Thyroid gland (tissue), 4 donors: ENCODE measurements at regions not wholly inside any gene's neighbourhood (a gene's known extent, or its start where the extent isn't known, plus 50 kb on each side); places are given as distances from the start of the nearest gene placed in this dataset.

Experiments used
- CTCF ChIP-seq, 6 experiments: fragments of 200-600 bp in 3 of 6; fragments of 450-650 bp in 3 of 6; sonication (generic) in 3 of 6; IDR thresholded peaks; one replicate each; pipeline ENCODE4 v1.5.1; 2016 to 2019; ENCODE audit warnings: antibody characterized with exemption in 6 of 6, mild to moderate bottlenecking in 2 of 6, inconsistent platforms in 1 of 6, moderate library complexity in 1 of 6
- POLR2A ChIP-seq, 2 donors: fragments of 450-650 bp; IDR thresholded peaks; one replicate each; pipeline ENCODE4 v1.6.1; 2017; ENCODE audit warnings: antibody characterized with exemption in 2 of 2, mild to moderate bottlenecking in 2 of 2, moderate library complexity in 1 of 2

GRCh38 chr1:239931341-239931740 lies 160.3 kb upstream of the FMN2 start:
- TF ChIP-seq CTCF (IDR thresholded peaks at IDR 0.05) (no peak), POLR2A (IDR thresholded peaks at IDR 0.05) (no peak)
